ENCODE measurements at regions not wholly inside any gene's neighbourhood (a gene's known extent, or its start where the extent isn't known, plus 50 kb on each side); places are given as distances from the start of the nearest gene placed in this dataset.

DNA sequence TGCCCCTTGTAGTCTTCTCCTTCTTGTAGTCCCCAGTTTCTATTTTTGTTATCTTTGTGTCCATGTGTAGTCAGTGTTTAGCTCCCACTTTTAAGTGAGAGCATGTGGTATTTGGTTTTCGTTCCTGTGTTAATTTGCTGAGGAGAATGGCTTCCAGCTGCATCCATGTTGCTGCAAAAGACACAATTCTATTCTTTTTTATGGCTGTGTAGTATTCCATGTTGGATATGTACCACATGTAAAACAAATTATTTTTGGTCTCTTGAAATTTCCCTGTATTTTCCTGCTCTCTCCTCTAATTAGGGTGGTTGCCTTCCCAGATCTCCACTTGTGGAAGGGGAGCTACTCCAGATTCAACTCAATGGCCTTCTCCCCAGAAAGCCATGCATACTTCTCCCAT lies 813.8 kb downstream of the UQCRFS1 start:
- CTCF ChIA-PET = no interaction called here
- no peaks in the 10 kb centered on the region for H3K36me3 Mint-ChIP-seq (ENCODE audit: low read depth)
- intact Hi-C loops (cut with micrococcal nuclease) = no loop called here

DNA sequence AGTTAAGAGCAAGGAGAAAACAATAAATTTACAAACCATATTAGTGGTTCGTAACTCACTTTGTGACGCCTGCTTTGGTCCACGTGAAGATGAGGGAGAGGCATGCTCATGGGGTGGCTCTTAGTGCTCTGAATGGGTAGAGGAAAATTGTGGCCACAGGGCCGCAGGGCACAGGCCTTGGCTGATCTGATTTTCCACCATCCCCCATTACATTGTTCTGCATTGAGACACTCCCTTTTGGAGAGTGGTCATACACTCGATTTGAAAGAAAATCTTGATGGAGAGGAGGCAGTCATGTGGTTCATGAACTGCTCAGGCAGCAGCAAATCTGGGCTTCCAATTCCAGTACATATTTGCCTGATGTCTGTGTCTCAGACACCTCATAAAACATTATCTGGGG lies 815.2 kb downstream of the UQCRFS1 start:
- ATAC-seq (no peak), DNase-seq (no peak)
- CTCF ChIA-PET = no interaction called here
- Mint-ChIP-seq H3K9me3 (peaks cover 2% of the 10 kb centered on the region), H3K4me3 (no peak overlapping the region), H3K27me3 (no peaks in the 10 kb centered on the region), H3K36me3 (ENCODE audit: low read depth) (no peaks in the 10 kb centered on the region), H3K27ac (no peak overlapping the region), H3K4me1 (ENCODE audit: low read depth) (peaks cover 16% of the 10 kb centered on the region)
- TF ChIP-seq, protein P1, sequence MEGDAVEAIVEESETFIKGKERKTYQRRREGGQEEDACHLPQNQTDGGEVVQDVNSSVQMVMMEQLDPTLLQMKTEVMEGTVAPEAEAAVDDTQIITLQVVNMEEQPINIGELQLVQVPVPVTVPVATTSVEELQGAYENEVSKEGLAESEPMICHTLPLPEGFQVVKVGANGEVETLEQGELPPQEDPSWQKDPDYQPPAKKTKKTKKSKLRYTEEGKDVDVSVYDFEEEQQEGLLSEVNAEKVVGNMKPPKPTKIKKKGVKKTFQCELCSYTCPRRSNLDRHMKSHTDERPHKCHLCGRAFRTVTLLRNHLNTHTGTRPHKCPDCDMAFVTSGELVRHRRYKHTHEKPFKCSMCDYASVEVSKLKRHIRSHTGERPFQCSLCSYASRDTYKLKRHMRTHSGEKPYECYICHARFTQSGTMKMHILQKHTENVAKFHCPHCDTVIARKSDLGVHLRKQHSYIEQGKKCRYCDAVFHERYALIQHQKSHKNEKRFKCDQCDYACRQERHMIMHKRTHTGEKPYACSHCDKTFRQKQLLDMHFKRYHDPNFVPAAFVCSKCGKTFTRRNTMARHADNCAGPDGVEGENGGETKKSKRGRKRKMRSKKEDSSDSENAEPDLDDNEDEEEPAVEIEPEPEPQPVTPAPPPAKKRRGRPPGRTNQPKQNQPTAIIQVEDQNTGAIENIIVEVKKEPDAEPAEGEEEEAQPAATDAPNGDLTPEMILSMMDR (IDR thresholded peaks at IDR 0.05) = no peak
- intact Hi-C loops (cut with micrococcal nuclease) = no loop called here
- POLR2A ChIA-PET = interaction anchor here (1.0 kb wide), 1 partner anchor 11 kb away, joined by 3 read pairs; no protein-coding TSS in a partner anchor

More for the DNA sequence above, 813.8 kb downstream of the UQCRFS1 start:
- H3K4me1 Mint-ChIP-seq (ENCODE audit: low read depth) = peaks cover 9% of the 10 kb centered on the region
- H3K9me3 Mint-ChIP-seq = peaks cover 2% of the 10 kb centered on the region
- POLR2A ChIA-PET = no interaction called here
- H3K27ac Mint-ChIP-seq = no peak overlapping the region
- no peak for ATAC-seq
- no peak for DNase-seq
- H3K27me3 Mint-ChIP-seq = peaks cover 4% of the 10 kb centered on the region
- TF ChIP-seq, protein P1 (IDR thresholded peaks at IDR 0.05) = no peak
- H3K4me3 Mint-ChIP-seq = no peak overlapping the region

DNA sequence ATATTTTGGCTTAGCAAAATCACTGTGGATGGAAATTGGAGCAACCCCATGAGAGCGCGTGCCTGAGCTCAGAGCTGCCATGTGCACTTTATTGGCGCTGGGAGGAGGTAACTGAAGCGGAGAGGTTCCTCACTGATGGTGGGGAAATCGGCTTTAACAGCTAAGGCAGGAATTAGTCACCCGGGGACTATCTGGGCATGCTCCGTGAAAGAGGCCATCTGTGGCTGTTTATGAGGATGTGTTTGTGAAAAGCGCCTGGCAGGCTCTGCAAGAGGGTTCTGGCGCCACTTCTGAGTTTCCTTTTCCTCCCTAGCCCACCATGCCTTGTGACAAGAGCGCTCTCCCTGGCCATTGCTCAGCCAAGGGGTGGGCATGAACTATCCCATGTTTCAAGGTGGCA lies 815.6 kb downstream of the UQCRFS1 start:
- POLR2A ChIA-PET = interaction anchor here (1.0 kb wide), 1 partner anchor 11 kb away, joined by 3 read pairs; no protein-coding TSS in a partner anchor
- DNase-seq = no peak
- H3K9me3 Mint-ChIP-seq = peaks cover 2% of the 10 kb centered on the region
- no peaks in the 10 kb centered on the region for H3K36me3 Mint-ChIP-seq (ENCODE audit: low read depth)
- H3K27me3 Mint-ChIP-seq = no peaks in the 10 kb centered on the region
- H3K27ac Mint-ChIP-seq = no peak overlapping the region
- peaks cover 16% of the 10 kb centered on the region for H3K4me1 Mint-ChIP-seq (ENCODE audit: low read depth)
- CTCF ChIA-PET = no interaction called here
- ATAC-seq = no peak
- no peak overlapping the region for H3K4me3 Mint-ChIP-seq
- TF ChIP-seq, protein P1 (IDR thresholded peaks at IDR 0.05) = no peak
- intact Hi-C loops (cut with micrococcal nuclease) = no loop called here

DNA sequence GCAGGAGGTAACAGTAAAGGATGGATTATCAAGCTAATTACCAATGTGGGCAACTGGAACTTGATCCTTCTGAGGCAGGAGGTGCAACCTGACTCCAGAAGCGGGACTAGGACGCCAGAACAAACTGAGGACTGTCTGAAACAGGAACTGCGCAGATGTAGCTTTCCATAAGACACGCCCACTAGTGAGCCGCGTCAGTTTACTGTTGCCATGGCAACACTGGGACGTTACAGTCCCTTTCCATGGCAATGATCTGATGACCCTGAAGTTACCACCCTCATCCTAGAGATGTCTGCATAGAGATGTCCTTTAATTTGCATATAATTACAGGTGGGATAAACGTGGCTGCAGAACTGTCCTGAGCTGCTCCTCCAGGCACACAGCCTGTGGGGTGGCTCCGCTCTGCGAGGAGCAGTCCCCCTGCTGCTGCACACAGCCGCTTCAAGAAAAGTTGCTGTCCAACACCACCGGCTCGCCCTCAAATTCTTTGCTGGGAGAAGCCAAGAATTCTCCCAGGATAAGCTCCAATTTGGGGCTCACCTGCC lies 816.6 kb downstream of the UQCRFS1 start:
- ATAC-seq = no peak
- no peak overlapping the region for H3K4me3 Mint-ChIP-seq
- ChIA-PET CTCF (no interaction called here), POLR2A (no interaction called here)
- H3K27me3 Mint-ChIP-seq = no peaks in the 10 kb centered on the region
- H3K36me3 Mint-ChIP-seq (ENCODE audit: low read depth) = no peaks in the 10 kb centered on the region
- no peak overlapping the region for H3K27ac Mint-ChIP-seq
- H3K9me3 Mint-ChIP-seq = peaks cover 2% of the 10 kb centered on the region
- peaks cover 16% of the 10 kb centered on the region for H3K4me1 Mint-ChIP-seq (ENCODE audit: low read depth)
- no peak for DNase-seq
- intact Hi-C loops (cut with micrococcal nuclease) = no loop called here
- TF ChIP-seq, protein P1 (IDR thresholded peaks at IDR 0.05) = no peak

DNA sequence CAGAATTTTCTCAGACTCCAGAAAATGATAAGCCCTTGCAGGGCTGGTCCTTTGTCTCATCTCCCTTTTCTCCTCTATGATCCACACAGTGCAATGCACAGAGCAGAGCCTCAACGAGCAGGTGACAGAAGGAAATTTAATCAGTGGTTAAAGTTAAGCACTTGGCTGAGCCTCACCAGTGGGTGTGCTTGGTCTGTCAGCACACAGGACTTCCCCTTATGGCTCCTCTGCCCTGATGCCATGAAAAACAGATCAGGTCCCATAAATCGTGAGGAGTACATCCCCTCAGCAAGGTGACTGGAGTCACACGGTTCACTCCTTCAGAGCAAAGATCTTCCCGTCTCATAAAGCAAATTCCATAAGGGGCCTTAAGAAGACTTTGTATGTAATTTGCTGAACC lies 818.2 kb downstream of the UQCRFS1 start:
- intact Hi-C loops (cut with micrococcal nuclease) = no loop called here
- ChIA-PET CTCF (no interaction called here), POLR2A (no interaction called here)
- Mint-ChIP-seq H3K36me3 (ENCODE audit: low read depth) (no peaks in the 10 kb centered on the region), H3K4me3 (no peak overlapping the region), H3K4me1 (ENCODE audit: low read depth) (peaks cover 16% of the 10 kb centered on the region), H3K27ac (peak overlapping the region; percentile 82), H3K27me3 (no peaks in the 10 kb centered on the region), H3K9me3 (peaks cover 6% of the 10 kb centered on the region)
- TF ChIP-seq, protein P1 (IDR thresholded peaks at IDR 0.05) = no peak
- ATAC-seq = peak; percentile 42
- DNase-seq = no peak

Measured in activated CD8-positive, alpha-beta T cell treated with anti-CD3 and anti-CD28 coated beads for 36 hours (primary cell).